ENCODE measurements at regions not wholly inside any gene's neighbourhood (a gene's known extent, or its start where the extent isn't known, plus 50 kb on each side); places are given as distances from the start of the nearest gene placed in this dataset.

GRCh38 chr21:28113718-28114117, 879.0 kb downstream of the LTN1 start:
- intact Hi-C loops (cut with DNase I): no loop called here
- Histone ChIP-seq H3K27ac (no peak overlapping the region), H3K4me3 (no peak overlapping the region), H3K9me3 (no peaks in the 10 kb centered on the region), H3K36me3 (replicated peaks in 1 of 2; ENCODE audit: insufficient read depth in 1 of 2, low read depth in 2 of 2) (no peaks in the 10 kb centered on the region), H3K4me1 (peaks cover 11% of the 10 kb centered on the region), H3K27me3 (no peaks in the 10 kb centered on the region)
- TF ChIP-seq CTCF (IDR thresholded peaks at IDR 0.05) (no peak), POLR2A (IDR thresholded peaks at IDR 0.05) (no peak)
- ATAC-seq: no peak
- no peak for DNase-seq

GRCh38 chr21:28112511-28112910, 880.2 kb downstream of the LTN1 start:
- no peaks in the 10 kb centered on the region for H3K9me3 ChIP-seq
- H3K27me3 ChIP-seq: no peaks in the 10 kb centered on the region
- peaks cover 11% of the 10 kb centered on the region for H3K4me1 ChIP-seq
- no peak overlapping the region for H3K27ac ChIP-seq
- DNase-seq (no peak), ATAC-seq (no peak)
- intact Hi-C loops (cut with DNase I): no loop called here
- WGBS, 2 donors: 79 to 92% methylated on average over 5 of the region's 5 CpGs
- H3K4me3 ChIP-seq: no peak overlapping the region
- no peak for TF ChIP-seq CTCF (IDR thresholded peaks at IDR 0.05)
- no peak for TF ChIP-seq POLR2A (IDR thresholded peaks at IDR 0.05)
- no peaks in the 10 kb centered on the region for H3K36me3 ChIP-seq (replicated peaks in 1 of 2; ENCODE audit: insufficient read depth in 1 of 2, low read depth in 2 of 2)

- DNase-seq (peak; percentile 34 to 67 (median 58)), ATAC-seq (peak; percentile 83)
- intact Hi-C loops (cut with DNase I): no loop called here
- H3K4me3 ChIP-seq: no peak overlapping the region
- no peaks in the 10 kb centered on the region for H3K9me3 ChIP-seq
- no peaks in the 10 kb centered on the region for H3K36me3 ChIP-seq (replicated peaks in 1 of 2; ENCODE audit: insufficient read depth in 1 of 2, low read depth in 2 of 2)
- peaks cover 11% of the 10 kb centered on the region for H3K4me1 ChIP-seq
- H3K27ac ChIP-seq: no peak overlapping the region
- 17 to 31% methylated on average over 7 of the region's 7 CpGs for WGBS, 2 donors
- no peaks in the 10 kb centered on the region for H3K27me3 ChIP-seq
- TF ChIP-seq CTCF (IDR thresholded peaks at IDR 0.05): no peak
- no peak for TF ChIP-seq POLR2A (IDR thresholded peaks at IDR 0.05)
Measured at GRCh38 chr21:28111151-28111619, 881.5 kb downstream of the LTN1 start.

- no peaks in the 10 kb centered on the region for H3K27me3 ChIP-seq
- H3K27ac ChIP-seq: no peak overlapping the region
- ATAC-seq: no peak
- intact Hi-C loops (cut with DNase I): no loop called here
- no peaks in the 10 kb centered on the region for H3K36me3 ChIP-seq (replicated peaks in 1 of 2; ENCODE audit: insufficient read depth in 1 of 2, low read depth in 2 of 2)
- 76% methylated on average over 3 of the region's 3 CpGs for WGBS, 2 donors
- no peak for DNase-seq
- no peaks in the 10 kb centered on the region for H3K9me3 ChIP-seq
- no peak overlapping the region for H3K4me3 ChIP-seq
- H3K4me1 ChIP-seq: peaks cover 11% of the 10 kb centered on the region
- TF ChIP-seq POLR2A (IDR thresholded peaks at IDR 0.05) (no peak), CTCF (IDR thresholded peaks at IDR 0.05) (no peak)
Measured at GRCh38 chr21:28110716-28111115, 882.0 kb downstream of the LTN1 start.

GRCh38 chr21:28110074-28110473, 882.6 kb downstream of the LTN1 start:
- no peak for TF ChIP-seq CTCF (IDR thresholded peaks at IDR 0.05)
- TF ChIP-seq POLR2A (IDR thresholded peaks at IDR 0.05): no peak
- ATAC-seq (no peak), DNase-seq (no peak)
- H3K27me3 ChIP-seq: no peaks in the 10 kb centered on the region
- no peaks in the 10 kb centered on the region for H3K36me3 ChIP-seq (replicated peaks in 1 of 2; ENCODE audit: insufficient read depth in 1 of 2, low read depth in 2 of 2)
- intact Hi-C loops (cut with DNase I): no loop called here
- H3K9me3 ChIP-seq: no peaks in the 10 kb centered on the region
- no peak overlapping the region for H3K4me3 ChIP-seq
- WGBS, 2 donors: 91% methylated on average over 1 of the region's 1 CpG
- H3K4me1 ChIP-seq: peaks cover 11% of the 10 kb centered on the region
- H3K27ac ChIP-seq: no peak overlapping the region
